Activated CD8-positive, alpha-beta T cell treated with anti-CD3 and anti-CD28 coated beads for 36 hours (primary cell): ENCODE measurements at regions not wholly inside any gene's neighbourhood (a gene's known extent, or its start where the extent isn't known, plus 50 kb on each side); places are given as distances from the start of the nearest gene placed in this dataset.

ENCODE experiments used
- ATAC-seq: fragments of 200-7000 bp; cut with Tn5 transposase; one replicate; pipeline ENCODE4 v1.10.0; 2021; ENCODE audit warnings: mild to moderate bottlenecking, moderate library complexity
- CTCF ChIA-PET: fragments of 350-600 bp; sonication (Branson Sonifier 250); formaldehyde crosslinking; loops from one replicate; lab custom pipeline; 2021; ENCODE audit warnings: antibody characterized with exemption; lab: Charles Lee
- POLR2A ChIA-PET: fragments of 350-600 bp; sonication (Branson Sonifier 250); formaldehyde crosslinking; loops from one replicate; lab custom pipeline; 2021; ENCODE audit warnings: antibody characterized with exemption; lab: Charles Lee
- DNase-seq: peaks from one replicate; pipeline ENCODE4 v3.0.0-alpha.2; 2020
- H3K27ac Mint-ChIP-seq: one replicate; pipeline ENCODE4 v1.8.0; 2021; ENCODE audit warnings: mild to moderate bottlenecking, mixed read lengths
- H3K27me3 Mint-ChIP-seq: one replicate; pipeline ENCODE4 v1.8.0; 2021; ENCODE audit warnings: mixed read lengths
- H3K36me3 Mint-ChIP-seq: one replicate; pipeline ENCODE4 v1.8.0; 2021; ENCODE audit warnings: low read depth, mixed read lengths
- H3K4me1 Mint-ChIP-seq: one replicate; pipeline ENCODE4 v1.8.0; 2021; ENCODE audit warnings: low read depth, mixed read lengths
- H3K4me3 Mint-ChIP-seq: one replicate; pipeline ENCODE4 v1.8.0; 2021; ENCODE audit warnings: mild to moderate bottlenecking, moderate library complexity, mixed read lengths
- H3K9me3 Mint-ChIP-seq: one replicate; pipeline ENCODE4 v1.8.0; 2021; ENCODE audit warnings: mixed read lengths
- CTCF ChIP-seq: fragments of 200-600 bp; IDR thresholded peaks from one replicate; pipeline ENCODE4 v1.8.0; 2022; ENCODE audit warnings: antibody characterized with exemption, mild to moderate bottlenecking
- intact Hi-C: fragments of 100-400 bp; cut with micrococcal nuclease; formaldehyde crosslinking; loops from one replicate; pipeline ENCODE4 v1.10.0; 2022

GRCh38 chr4:130125467-130125866 lies 1029.5 kb downstream of the C4orf33 start:
- no peaks in the 10 kb centered on the region for H3K36me3 Mint-ChIP-seq
- intact Hi-C loops, result no loop called here
- no peak for TF ChIP-seq CTCF
- H3K27ac Mint-ChIP-seq, result no peak overlapping the region
- CTCF ChIA-PET, result no interaction called here
- no peak overlapping the region for H3K4me3 Mint-ChIP-seq
- H3K9me3 Mint-ChIP-seq, result peaks cover 9% of the 10 kb centered on the region
- POLR2A ChIA-PET, result no interaction called here
- DNase-seq (no peak), ATAC-seq (no peak)
- H3K4me1 Mint-ChIP-seq, result no peaks in the 10 kb centered on the region
- H3K27me3 Mint-ChIP-seq, result no peaks in the 10 kb centered on the region

GRCh38 chr4:130127297-130127696 lies 1031.3 kb downstream of the C4orf33 start:
- POLR2A ChIA-PET, result no interaction called here
- Mint-ChIP-seq H3K4me3 (no peak overlapping the region), H3K4me1 (no peaks in the 10 kb centered on the region)

GRCh38 chr4:130131536-130131935 lies 1035.6 kb downstream of the C4orf33 start:
- DNase-seq, result no peak
- ATAC-seq, result no peak
- Mint-ChIP-seq H3K36me3 (no peaks in the 10 kb centered on the region), H3K27ac (no peak overlapping the region), H3K9me3 (peaks cover 13% of the 10 kb centered on the region), H3K27me3 (no peaks in the 10 kb centered on the region), H3K4me3 (no peak overlapping the region), H3K4me1 (no peaks in the 10 kb centered on the region)
- POLR2A ChIA-PET, result no interaction called here
- CTCF ChIA-PET, result no interaction called here
- intact Hi-C loops, result no loop called here
- TF ChIP-seq CTCF, result no peak

More at GRCh38 chr4:130127297-130127696, 1031.3 kb downstream of the C4orf33 start:
- CTCF ChIA-PET, result no interaction called here
- DNase-seq (no peak), ATAC-seq (no peak)
- Mint-ChIP-seq H3K9me3 (peaks cover 6% of the 10 kb centered on the region), H3K27me3 (no peaks in the 10 kb centered on the region), H3K27ac (no peak overlapping the region), H3K36me3 (no peaks in the 10 kb centered on the region)
- no peak for TF ChIP-seq CTCF
- intact Hi-C loops, result no loop called here

GRCh38 chr4:130141651-130142050 lies 1045.7 kb downstream of the C4orf33 start:
- no peak for ATAC-seq
- Mint-ChIP-seq H3K27me3 (no peaks in the 10 kb centered on the region), H3K4me1 (no peaks in the 10 kb centered on the region), H3K9me3 (no peaks in the 10 kb centered on the region), H3K27ac (no peak overlapping the region), H3K36me3 (no peaks in the 10 kb centered on the region), H3K4me3 (no peak overlapping the region)
- no peak for TF ChIP-seq CTCF
- intact Hi-C loops, result no loop called here
- ChIA-PET POLR2A (no interaction called here), CTCF (no interaction called here)
- no peak for DNase-seq

- Mint-ChIP-seq H3K9me3 (no peaks in the 10 kb centered on the region), H3K36me3 (no peaks in the 10 kb centered on the region), H3K4me3 (no peak overlapping the region), H3K4me1 (no peaks in the 10 kb centered on the region), H3K27me3 (no peaks in the 10 kb centered on the region), H3K27ac (no peak overlapping the region)
- DNase-seq (no peak), ATAC-seq (no peak)
- ChIA-PET CTCF (no interaction called here), POLR2A (no interaction called here)
- no peak for TF ChIP-seq CTCF
- intact Hi-C loops, result no loop called here
Measured at GRCh38 chr4:130143656-130144055, 1047.7 kb downstream of the C4orf33 start.
